RKO (cell line): ENCODE measurements at regions not wholly inside any gene's neighbourhood (a gene's known extent, or its start where the extent isn't known, plus 50 kb on each side); places are given as distances from the start of the nearest gene placed in this dataset.

ENCODE experiments used
- DNase-seq: peaks from one replicate; pipeline ENCODE4 v3.0.0-alpha.2; 2016; ENCODE audit warnings: low spot score

- DNase-seq, result no peak
Measured at GRCh38 chr16:55265926-55266325, 58.1 kb upstream of the IRX6 start.

GRCh38 chr16:55271945-55272513, 52.0 kb upstream of the IRX6 start:
- DNase-seq, result no peak

- DNase-seq, result no peak
Measured at GRCh38 chr16:55272744-55273143, 51.3 kb upstream of the IRX6 start.

- no peak for DNase-seq
Measured at GRCh38 chr16:55273356-55273755, 50.6 kb upstream of the IRX6 start.

GRCh38 chr16:55273959-55274358, 50.0 kb upstream of the IRX6 start:
- DNase-seq, result no peak
